ENCODE measurements at regions not wholly inside any gene's neighbourhood (a gene's known extent, or its start where the extent isn't known, plus 50 kb on each side); places are given as distances from the start of the nearest gene placed in this dataset.

DNA sequence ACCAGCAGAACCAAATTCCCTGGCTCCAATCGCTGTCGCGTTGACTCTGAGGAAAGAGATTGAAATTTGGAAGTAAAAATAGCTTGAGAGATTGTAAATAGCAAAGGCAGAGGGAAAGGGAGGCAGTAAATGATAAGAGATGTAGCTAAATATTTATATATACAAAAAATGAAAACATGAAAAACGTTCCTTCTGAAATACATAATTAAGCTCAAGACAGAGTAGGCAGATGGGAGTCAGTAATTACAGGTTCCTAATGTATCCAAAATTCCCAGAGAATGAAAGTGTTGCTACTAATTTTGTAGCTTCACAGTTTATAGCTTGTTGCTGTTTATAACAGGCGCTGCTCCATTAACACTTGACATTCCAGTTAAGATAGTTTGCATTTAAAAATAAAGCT lies 648.7 kb downstream of the KCNA4 start:
- no peaks in the 10 kb centered on the region for H3K36me3 ChIP-seq (ENCODE audit: control insufficient read depth, insufficient read depth, low read length)
- H3K27me3 ChIP-seq (ENCODE audit: control insufficient read depth, insufficient read depth, low read length) = peaks cover 50% of the 10 kb centered on the region
- no peak overlapping the region for H3K4me3 ChIP-seq (ENCODE audit: low read depth, low read length)
- H3K27ac ChIP-seq (ENCODE audit: low read depth, low read length) = no peak overlapping the region
- no peaks in the 10 kb centered on the region for H3K4me1 ChIP-seq (ENCODE audit: control insufficient read depth, insufficient read depth, low read length)
- no peak overlapping the region for H3K9ac ChIP-seq (ENCODE audit: low read depth, low read length)
- no peaks in the 10 kb centered on the region for H3K9me3 ChIP-seq (ENCODE audit: control insufficient read depth, insufficient read depth, low read length)

GRCh38 chr11:29364006-29364405 lies 652.8 kb downstream of the KCNA4 start:
- H3K27ac ChIP-seq (ENCODE audit: low read depth, low read length) = no peak overlapping the region
- no peak overlapping the region for H3K4me3 ChIP-seq (ENCODE audit: low read depth, low read length)
- H3K9me3 ChIP-seq (ENCODE audit: control insufficient read depth, insufficient read depth, low read length) = no peaks in the 10 kb centered on the region
- no peaks in the 10 kb centered on the region for H3K4me1 ChIP-seq (ENCODE audit: control insufficient read depth, insufficient read depth, low read length)
- H3K9ac ChIP-seq (ENCODE audit: low read depth, low read length) = no peak overlapping the region
- H3K36me3 ChIP-seq (ENCODE audit: control insufficient read depth, insufficient read depth, low read length) = no peaks in the 10 kb centered on the region
- peaks cover 81% of the 10 kb centered on the region for H3K27me3 ChIP-seq (ENCODE audit: control insufficient read depth, insufficient read depth, low read length)

DNA sequence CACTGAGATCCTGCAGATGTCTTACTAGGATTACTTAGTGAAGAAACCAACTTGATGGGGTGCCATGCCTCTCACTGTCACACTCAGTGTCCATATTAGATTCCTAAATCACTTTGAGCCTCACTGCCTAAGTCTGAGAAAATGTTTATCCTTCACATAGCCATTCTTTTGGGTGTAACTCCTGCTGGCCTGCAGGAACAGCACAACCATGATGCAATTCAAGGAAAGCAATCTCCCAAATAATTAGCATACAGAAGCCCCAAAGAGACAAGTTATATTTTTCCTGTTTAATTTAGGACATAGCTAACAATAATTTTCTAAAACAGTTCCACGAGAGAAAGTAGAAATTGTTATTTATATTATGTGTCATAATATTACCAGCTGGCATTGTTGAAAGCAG lies 655.5 kb downstream of the KCNA4 start:
- H3K27me3 ChIP-seq (ENCODE audit: control insufficient read depth, insufficient read depth, low read length) = peaks cover 61% of the 10 kb centered on the region
- H3K4me3 ChIP-seq (ENCODE audit: low read depth, low read length) = no peak overlapping the region
- H3K4me1 ChIP-seq (ENCODE audit: control insufficient read depth, insufficient read depth, low read length) = no peaks in the 10 kb centered on the region
- no peaks in the 10 kb centered on the region for H3K36me3 ChIP-seq (ENCODE audit: control insufficient read depth, insufficient read depth, low read length)
- H3K9ac ChIP-seq (ENCODE audit: low read depth, low read length) = no peak overlapping the region
- H3K27ac ChIP-seq (ENCODE audit: low read depth, low read length) = no peak overlapping the region
- H3K9me3 ChIP-seq (ENCODE audit: control insufficient read depth, insufficient read depth, low read length) = no peaks in the 10 kb centered on the region

DNA sequence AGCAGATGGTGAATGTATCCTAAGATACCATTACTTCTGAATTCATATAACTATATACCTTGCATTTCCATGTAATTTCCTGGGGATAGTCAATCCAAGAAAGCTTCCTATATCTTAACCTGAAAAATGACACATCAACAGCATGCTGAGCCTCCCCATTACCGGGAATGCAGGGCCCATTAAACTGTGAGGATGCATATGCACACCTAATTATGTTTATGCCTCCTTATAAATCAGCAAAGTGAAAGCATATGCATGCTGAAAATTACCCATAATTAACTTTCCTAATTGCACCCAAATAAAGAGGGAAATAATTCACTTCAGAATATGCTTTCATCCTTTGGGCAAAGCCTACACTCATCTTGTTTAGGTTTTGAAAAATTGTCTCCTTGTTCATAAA lies 663.0 kb downstream of the KCNA4 start:
- Histone ChIP-seq H3K27me3 (ENCODE audit: control insufficient read depth, insufficient read depth, low read length) (no peaks in the 10 kb centered on the region), H3K4me1 (ENCODE audit: control insufficient read depth, insufficient read depth, low read length) (peaks cover 14% of the 10 kb centered on the region), H3K36me3 (ENCODE audit: control insufficient read depth, insufficient read depth, low read length) (no peaks in the 10 kb centered on the region), H3K4me3 (ENCODE audit: low read depth, low read length) (no peak overlapping the region), H3K9me3 (ENCODE audit: control insufficient read depth, insufficient read depth, low read length) (no peaks in the 10 kb centered on the region), H3K27ac (ENCODE audit: low read depth, low read length) (no peak overlapping the region), H3K9ac (ENCODE audit: low read depth, low read length) (no peak overlapping the region)

GRCh38 chr11:29352273-29352795 lies 664.5 kb downstream of the KCNA4 start:
- no peaks in the 10 kb centered on the region for H3K9me3 ChIP-seq (ENCODE audit: control insufficient read depth, insufficient read depth, low read length)
- no peaks in the 10 kb centered on the region for H3K36me3 ChIP-seq (ENCODE audit: control insufficient read depth, insufficient read depth, low read length)
- no peak overlapping the region for H3K4me3 ChIP-seq (ENCODE audit: low read depth, low read length)
- H3K27me3 ChIP-seq (ENCODE audit: control insufficient read depth, insufficient read depth, low read length) = no peaks in the 10 kb centered on the region
- H3K9ac ChIP-seq (ENCODE audit: low read depth, low read length) = no peak overlapping the region
- H3K27ac ChIP-seq (ENCODE audit: low read depth, low read length) = no peak overlapping the region
- peaks cover 14% of the 10 kb centered on the region for H3K4me1 ChIP-seq (ENCODE audit: control insufficient read depth, insufficient read depth, low read length)

DNA sequence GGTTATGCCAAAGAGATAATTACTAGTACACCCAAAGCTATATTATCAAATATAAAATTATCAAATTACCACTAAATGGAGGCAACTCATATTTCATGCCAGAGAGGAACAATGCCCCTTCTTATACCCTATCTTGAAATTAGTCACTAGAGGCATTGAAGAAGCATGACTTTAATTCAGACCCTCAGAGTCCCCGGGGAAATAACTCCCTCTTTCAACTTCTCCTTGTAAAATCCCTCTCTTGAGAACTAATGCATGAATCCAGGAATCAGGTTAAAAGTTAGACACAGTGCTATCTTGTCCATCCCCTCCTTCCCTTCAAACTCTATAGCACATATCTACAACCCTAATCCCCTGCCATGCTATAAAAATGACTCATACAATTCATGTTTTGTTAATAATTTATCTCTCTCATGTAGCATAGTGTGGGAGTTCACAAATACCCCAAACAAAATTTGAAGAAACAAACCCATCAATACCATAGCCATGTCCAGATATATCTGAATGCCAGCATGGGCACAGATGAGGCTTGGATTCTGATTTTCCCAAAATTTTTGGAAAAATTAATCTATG lies 665.4 kb downstream of the KCNA4 start:
- Histone ChIP-seq H3K4me1 (ENCODE audit: control insufficient read depth, insufficient read depth, low read length) (peaks cover 14% of the 10 kb centered on the region), H3K36me3 (ENCODE audit: control insufficient read depth, insufficient read depth, low read length) (no peaks in the 10 kb centered on the region), H3K4me3 (ENCODE audit: low read depth, low read length) (no peak overlapping the region), H3K27me3 (ENCODE audit: control insufficient read depth, insufficient read depth, low read length) (no peaks in the 10 kb centered on the region), H3K9ac (ENCODE audit: low read depth, low read length) (no peak overlapping the region), H3K9me3 (ENCODE audit: control insufficient read depth, insufficient read depth, low read length) (no peaks in the 10 kb centered on the region), H3K27ac (ENCODE audit: low read depth, low read length) (no peak overlapping the region)

GRCh38 chr11:29343465-29344333 lies 673.1 kb downstream of the KCNA4 start:
- H3K27ac ChIP-seq (ENCODE audit: low read depth, low read length) = no peak overlapping the region
- H3K4me1 ChIP-seq (ENCODE audit: control insufficient read depth, insufficient read depth, low read length) = peaks cover 4% of the 10 kb centered on the region; the same call in 1 of the 2 replicates
- H3K27me3 ChIP-seq (ENCODE audit: control insufficient read depth, insufficient read depth, low read length) = no peaks in the 10 kb centered on the region
- no peaks in the 10 kb centered on the region for H3K36me3 ChIP-seq (ENCODE audit: control insufficient read depth, insufficient read depth, low read length)
- H3K9me3 ChIP-seq (ENCODE audit: control insufficient read depth, insufficient read depth, low read length) = no peaks in the 10 kb centered on the region
- H3K4me3 ChIP-seq (ENCODE audit: low read depth, low read length) = no peak overlapping the region
- H3K9ac ChIP-seq (ENCODE audit: low read depth, low read length) = no peak overlapping the region

DNA sequence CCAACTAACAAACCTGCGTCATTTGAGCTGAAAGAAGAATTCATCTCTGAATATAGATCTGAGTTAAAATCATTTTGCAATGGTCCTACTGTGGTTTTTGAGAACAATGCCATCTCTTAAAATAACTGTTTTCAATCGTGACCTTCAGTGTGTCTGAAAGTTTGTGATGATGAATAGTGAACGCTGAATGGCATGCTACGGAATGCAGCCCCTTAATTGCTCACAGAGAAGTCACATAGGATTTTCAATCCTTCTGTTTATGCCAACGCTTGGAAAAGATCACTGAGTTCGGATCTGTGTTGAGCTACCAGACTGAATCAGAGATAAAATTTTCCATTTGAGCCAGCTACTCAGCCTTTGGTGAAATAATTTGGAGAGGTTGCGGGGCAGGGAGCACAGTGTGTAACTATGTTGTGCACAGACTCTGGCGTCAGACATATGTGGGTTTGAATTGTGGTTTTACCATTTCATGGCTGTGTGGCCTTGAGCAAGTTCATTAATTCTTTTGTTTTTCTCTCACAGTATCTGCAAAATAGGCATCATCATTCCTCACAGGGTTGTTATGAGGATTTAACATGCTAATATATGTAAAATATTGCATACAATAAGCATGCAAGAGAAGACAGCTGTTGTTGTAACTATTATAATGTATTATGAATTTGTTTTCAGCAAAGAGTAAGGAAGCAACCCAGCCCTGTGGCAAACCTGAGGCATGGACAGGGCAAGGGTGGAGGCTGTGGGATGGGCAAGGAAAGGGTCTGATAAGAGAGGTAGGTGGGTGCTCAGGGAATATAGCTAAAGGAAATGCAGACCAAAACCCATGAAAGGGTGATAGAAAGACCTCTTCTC lies 679.9 kb downstream of the KCNA4 start:
- Histone ChIP-seq H3K27ac (ENCODE audit: low read depth, low read length) (no peak overlapping the region), H3K36me3 (ENCODE audit: control insufficient read depth, insufficient read depth, low read length) (no peaks in the 10 kb centered on the region), H3K4me3 (ENCODE audit: low read depth, low read length) (no peak overlapping the region), H3K27me3 (ENCODE audit: control insufficient read depth, insufficient read depth, low read length) (no peaks in the 10 kb centered on the region), H3K4me1 (ENCODE audit: control insufficient read depth, insufficient read depth, low read length) (no peaks in the 10 kb centered on the region), H3K9me3 (ENCODE audit: control insufficient read depth, insufficient read depth, low read length) (no peaks in the 10 kb centered on the region), H3K9ac (ENCODE audit: low read depth, low read length) (no peak overlapping the region)

DNA sequence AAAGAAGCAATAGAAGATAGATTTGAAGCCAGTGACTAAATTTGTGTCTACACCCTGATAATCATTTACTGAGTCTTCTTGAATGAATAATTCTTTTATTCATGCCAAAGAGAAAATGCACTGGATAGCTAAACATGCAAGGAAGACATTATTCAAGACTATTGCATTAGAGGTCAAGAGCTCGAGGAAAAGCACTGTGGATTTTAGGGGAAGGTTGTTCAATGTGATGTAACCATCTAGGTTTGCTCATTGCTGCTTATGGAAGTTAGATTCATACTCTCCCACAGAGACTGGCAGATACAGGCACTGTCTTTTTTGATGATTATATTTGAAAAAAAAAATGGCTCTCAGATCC lies 682.1 kb downstream of the KCNA4 start:
- H3K9me3 ChIP-seq (ENCODE audit: control insufficient read depth, insufficient read depth, low read length) = no peaks in the 10 kb centered on the region
- H3K27me3 ChIP-seq (ENCODE audit: control insufficient read depth, insufficient read depth, low read length) = no peaks in the 10 kb centered on the region
- H3K9ac ChIP-seq (ENCODE audit: low read depth, low read length) = no peak overlapping the region
- no peaks in the 10 kb centered on the region for H3K4me1 ChIP-seq (ENCODE audit: control insufficient read depth, insufficient read depth, low read length)
- H3K4me3 ChIP-seq (ENCODE audit: low read depth, low read length) = no peak overlapping the region
- no peaks in the 10 kb centered on the region for H3K36me3 ChIP-seq (ENCODE audit: control insufficient read depth, insufficient read depth, low read length)
- H3K27ac ChIP-seq (ENCODE audit: low read depth, low read length) = no peak overlapping the region

DNA sequence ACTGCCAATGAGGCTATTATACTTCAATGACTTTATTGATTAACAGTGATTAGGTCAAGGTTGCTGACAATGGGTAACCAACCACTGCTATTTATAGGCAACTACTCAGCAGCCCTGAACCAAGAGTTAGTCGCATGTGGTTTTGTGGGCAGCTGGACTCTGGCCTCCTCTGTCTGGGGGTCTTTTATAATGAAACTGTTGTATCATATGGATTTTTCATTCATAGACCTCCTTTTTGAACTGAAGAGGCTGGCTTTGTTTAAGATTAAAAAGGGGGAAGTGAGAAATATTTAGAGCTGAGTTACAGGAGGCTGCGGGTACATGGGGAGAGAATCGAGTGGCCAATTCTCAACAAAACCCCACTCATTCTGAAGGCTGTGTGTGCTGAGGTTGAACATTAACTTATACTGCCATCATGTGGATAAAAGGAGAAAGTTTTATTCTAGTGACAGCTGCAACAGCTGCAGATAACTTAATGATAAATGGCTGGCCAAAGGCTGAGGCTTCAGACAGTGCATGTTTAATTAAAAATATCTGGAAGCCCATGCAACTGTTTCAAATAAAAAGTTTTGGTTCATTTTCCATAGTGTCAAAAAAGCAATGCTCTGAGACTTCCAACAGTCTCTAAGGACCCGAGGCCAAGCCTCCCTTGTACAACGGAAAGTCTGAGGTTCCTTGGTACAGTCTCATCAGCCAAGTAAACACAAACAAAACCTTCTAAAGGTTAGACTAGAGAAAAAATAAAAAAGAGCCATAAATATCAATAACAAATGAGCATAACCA lies 682.6 kb downstream of the KCNA4 start:
- no peak overlapping the region for H3K4me3 ChIP-seq (ENCODE audit: low read depth, low read length)
- H3K9me3 ChIP-seq (ENCODE audit: control insufficient read depth, insufficient read depth, low read length) = no peaks in the 10 kb centered on the region
- peaks cover 1% of the 10 kb centered on the region; the same call in 1 of the 2 replicates for H3K4me1 ChIP-seq (ENCODE audit: control insufficient read depth, insufficient read depth, low read length)
- H3K36me3 ChIP-seq (ENCODE audit: control insufficient read depth, insufficient read depth, low read length) = no peaks in the 10 kb centered on the region
- no peak overlapping the region for H3K27ac ChIP-seq (ENCODE audit: low read depth, low read length)
- no peak overlapping the region for H3K9ac ChIP-seq (ENCODE audit: low read depth, low read length)
- H3K27me3 ChIP-seq (ENCODE audit: control insufficient read depth, insufficient read depth, low read length) = no peaks in the 10 kb centered on the region
